ENCODE measurements at regions not wholly inside any gene's neighbourhood (a gene's known extent, or its start where the extent isn't known, plus 50 kb on each side); places are given as distances from the start of the nearest gene placed in this dataset.

DNA sequence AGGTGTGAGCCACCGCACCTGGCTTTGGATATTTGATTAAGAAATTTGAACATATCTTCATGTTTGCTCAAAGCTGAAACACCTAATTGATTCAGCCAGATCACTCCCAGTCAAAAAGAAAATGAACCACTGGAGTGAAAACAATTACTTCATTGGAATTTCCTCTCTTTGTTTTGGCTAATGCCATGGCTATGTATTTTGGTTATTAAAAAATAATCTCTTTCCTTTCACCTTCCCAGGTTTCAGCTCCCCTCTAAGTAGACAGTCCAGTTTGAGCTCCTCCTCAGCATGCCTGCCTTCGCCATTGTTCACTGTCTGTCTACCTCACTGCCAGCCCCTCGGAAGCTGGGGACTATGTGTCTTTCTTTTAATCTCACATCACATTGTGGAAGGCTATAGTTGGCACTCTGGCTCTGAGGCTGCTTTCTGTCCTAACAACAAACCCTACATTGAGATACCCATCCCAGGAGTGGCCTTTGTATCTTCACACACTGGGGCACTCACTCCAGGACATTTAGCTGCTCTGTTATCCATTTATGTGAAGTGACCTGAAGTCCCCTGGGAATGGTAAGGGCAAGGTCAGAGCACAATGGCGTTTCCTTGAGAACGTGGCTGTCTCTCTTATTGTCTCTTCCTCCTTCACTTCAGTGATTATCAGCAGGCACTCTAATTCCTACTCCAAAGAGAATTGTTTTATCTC lies 764.0 kb upstream of the CITED2 start:
- DNase-seq (ENCODE audit: low read depth in 2 of 2), result no peak

DNA sequence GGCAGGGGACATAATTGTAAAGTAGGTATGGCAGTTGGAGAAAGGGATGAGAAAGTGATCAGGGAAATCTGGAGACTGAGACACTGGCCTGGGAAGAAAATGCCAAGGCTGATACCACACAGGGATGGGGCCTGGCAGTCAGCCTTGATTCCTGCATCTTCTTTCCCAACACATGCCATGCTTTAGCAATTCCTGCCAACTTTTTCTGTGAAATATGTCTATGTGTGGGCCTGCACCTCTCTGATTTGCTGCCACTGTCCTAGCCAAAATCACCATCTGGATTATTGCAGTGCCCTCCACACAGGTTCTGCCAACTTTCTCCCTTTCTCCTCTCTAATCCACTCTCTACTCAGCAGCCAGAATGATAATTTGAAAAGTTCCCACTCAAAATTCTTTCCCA lies 759.8 kb upstream of the CITED2 start:
- DNase-seq (ENCODE audit: low read depth in 2 of 2), result no peak

DNA sequence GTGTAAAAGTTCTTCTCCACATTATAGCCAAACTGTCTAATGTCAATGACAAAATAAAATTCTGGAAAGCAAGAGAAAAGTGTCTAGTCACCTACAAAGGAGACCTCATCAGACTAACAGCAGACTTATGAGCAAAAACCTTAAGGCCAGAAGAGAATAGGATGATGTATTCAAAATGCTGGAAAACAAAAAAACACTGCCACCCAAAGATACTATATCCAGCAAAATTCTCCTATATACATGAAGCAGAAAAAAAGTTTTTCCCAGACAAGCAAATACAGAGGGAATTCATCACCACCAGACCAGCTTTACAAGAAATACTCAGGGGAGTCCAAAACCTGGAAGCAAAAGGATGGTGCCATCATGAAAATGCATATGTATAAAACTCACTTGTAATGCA lies 755.6 kb upstream of the CITED2 start:
- DNase-seq (ENCODE audit: low read depth in 2 of 2), result no peak

DNA sequence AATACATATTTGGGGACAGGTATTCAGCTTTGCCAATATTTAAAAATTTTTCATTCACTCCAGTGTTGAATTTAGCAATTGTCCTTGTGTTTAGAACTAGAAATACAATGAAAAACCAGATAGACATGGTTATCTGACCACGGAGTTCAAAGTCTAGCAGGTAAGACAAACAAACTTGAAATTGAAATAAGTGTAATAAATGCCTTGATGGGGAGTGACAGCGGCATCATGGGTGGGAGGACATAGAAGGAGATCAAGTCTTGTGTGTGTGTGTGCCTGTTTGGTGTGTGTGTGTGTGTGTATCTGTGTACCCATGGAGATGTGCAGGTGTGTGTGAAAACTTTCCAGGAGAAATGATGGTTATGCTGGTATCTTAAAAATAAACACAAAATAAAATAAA lies 750.0 kb upstream of the CITED2 start:
- DNase-seq (ENCODE audit: low read depth in 2 of 2), result no peak

DNA sequence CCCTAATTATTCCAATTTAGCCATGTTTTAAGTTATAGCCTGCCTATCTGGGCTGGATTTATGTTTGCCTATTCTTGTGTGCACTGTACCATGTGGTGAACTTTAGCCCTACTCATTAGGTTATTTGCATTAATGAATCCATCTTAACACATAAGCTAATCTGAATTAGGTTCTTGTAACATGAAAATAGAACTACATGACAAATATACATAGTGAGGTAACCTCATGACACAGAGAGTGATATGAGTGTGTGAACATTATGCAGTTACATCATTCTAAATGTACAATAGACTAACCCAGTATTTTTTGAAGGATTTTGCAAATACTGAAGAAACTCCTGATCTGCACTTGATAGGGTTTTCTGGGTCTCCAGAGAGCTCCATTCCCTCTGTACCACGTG lies 733.7 kb upstream of the CITED2 start:
- no peak for DNase-seq (ENCODE audit: low read depth in 2 of 2)

DNA sequence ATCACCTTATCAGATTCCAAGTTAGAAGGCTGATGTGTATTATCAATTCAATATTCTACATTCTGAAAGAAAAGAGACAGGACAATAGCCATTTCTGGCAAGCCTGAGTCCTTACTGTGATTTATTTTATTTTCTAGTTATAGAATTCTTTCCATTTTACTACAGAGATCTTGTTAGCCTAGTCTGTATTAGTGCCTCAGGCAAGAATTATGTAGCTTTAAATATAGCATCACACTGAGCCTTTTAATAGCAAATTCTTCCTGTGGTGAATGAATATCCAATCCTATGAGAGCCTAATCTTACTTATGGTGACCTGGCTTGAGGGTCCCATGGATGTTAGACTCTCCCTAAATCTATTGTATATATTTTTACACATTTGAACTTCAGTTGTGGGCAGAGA lies 732.8 kb upstream of the CITED2 start:
- no peak for DNase-seq (ENCODE audit: low read depth in 2 of 2)

DNA sequence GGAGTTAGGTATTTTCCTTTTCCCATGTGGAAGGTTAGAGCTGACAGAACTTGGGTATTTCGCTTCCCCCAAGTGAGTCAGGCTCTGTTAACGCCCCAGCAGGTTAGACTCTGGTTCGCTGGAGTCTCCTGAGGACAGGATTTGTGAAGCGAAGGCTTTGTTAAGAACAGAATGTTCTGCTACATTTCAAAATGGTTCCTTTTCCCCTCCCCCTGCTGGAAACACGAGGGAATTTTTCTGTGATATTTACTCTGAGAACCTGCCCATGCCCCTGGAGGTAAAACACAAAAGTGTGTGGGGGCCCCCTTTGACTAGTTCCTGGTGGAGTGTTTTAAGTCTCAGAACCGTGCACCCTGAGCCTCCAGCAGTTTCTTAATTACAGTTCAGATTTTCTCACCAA lies 731.4 kb upstream of the CITED2 start:
- DNase-seq (ENCODE audit: low read depth in 2 of 2), result no peak

DNA sequence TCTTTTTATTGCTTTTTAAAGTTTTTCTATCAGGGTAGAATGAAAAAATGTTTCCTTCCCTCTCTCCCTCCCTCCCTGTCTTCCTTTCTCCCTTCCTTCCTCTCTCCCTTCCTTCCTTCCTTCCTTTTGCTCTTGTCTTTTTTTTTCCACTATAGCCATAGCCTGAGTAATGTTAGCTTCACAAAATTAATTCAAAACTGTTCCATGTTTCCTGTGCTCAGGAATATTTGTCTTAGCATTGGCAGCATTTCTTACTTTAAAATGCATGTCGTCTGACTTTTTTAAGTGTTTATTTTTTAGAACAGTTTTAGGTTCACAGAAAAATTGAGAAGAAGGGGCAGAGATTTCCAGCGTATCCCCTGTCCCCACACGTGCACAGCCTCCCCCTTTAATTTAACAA lies 730.8 kb upstream of the CITED2 start:
- DNase-seq (ENCODE audit: low read depth in 2 of 2), result no peak

DNA sequence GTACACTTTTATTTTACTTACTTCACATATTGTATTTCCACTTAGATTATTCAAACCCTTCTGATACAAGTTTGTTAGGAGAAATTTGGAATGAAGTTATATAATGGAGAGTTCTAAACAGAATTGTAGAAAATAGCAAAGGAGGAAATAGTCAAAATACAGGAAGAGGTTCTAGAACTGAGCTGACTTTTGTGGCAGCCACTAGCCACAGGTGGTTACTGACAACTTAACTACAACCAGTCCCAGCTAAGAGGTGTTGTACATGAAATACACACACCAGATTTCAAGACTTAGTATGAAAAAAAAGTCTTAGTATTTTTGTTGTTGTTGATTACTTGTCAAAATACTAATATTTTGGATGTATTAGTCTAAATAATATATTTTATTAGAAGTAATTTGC lies 727.4 kb upstream of the CITED2 start:
- no peak for DNase-seq (ENCODE audit: low read depth in 2 of 2)

DNA sequence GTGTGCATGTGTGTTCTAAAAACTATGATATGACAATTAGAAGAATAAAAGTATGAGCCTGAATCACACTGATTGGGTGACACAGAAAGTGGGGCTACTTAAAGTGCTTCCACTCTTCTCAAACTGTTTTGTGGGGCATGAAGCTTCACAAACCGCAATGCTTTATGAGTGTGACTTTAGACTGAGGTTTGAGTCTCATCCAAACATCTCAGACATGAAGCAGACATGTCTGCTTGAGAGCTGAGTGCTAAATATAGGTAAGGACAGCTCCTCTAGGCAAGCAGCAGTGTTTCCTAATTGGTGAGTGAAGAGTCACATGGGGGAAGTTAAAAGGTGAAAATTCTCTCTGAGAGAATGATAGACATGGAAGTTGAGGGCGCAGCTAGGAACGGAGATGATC lies 726.9 kb upstream of the CITED2 start:
- DNase-seq (ENCODE audit: low read depth in 2 of 2), result no peak

DNA sequence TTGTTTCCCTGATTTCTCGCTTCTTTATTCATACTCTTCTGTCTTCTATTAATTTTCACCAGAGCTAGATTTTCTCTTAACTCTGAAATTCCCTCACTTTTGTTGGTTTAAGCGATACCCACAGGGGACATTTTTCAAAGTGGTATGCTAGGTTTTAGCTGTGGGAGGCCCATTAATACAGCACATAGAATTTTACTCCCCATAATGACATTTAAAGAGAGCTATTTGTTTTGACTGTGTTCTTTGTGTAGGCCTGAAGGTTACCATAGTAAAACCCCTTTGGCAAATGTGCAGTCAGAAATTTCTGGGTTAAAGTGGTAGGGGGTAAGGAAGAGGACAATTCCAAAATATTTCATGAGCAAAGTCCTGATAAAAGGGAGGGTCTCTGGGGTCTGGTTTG lies 721.1 kb upstream of the CITED2 start:
- DNase-seq (ENCODE audit: low read depth in 2 of 2), result no peak

DNA sequence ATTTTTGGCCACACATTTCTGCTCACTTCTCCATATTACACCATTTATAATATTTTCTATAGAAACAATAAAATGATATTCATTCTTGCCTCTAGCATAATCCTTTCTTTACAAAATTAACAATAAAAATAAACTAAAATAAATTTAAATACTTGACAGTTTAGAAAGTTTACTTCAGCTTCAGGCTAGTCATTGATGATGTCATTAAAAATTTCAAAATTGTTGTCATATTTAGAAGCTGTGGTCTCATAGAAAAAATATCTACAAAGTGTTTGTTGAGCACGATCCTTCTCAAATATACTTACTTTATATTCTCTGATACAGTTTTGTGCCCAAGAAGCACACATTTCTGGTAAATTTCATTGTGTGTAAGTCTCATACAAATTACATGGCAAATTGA lies 717.4 kb upstream of the CITED2 start:
- no peak for DNase-seq (ENCODE audit: low read depth in 2 of 2)

DNA sequence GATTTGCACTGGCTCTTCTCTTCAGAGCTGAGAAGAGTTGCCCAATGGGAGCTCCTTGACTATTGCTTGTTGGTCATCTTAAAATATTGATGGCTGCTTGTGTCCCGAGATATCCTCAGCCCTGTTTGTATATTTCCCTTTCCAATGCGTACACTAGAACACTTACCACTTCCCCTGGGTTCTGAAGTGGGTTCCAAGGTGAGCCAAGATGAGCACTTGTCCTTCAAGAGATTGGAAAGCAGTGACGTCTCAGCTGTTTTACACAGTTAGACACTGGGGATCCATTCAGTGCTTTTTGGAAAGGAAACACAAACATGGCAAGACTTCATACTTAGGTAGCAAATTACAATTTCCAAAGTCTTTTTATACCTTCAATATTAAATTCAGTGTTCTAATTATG lies 716.4 kb upstream of the CITED2 start:
- no peak for DNase-seq (ENCODE audit: low read depth in 2 of 2)

DNA sequence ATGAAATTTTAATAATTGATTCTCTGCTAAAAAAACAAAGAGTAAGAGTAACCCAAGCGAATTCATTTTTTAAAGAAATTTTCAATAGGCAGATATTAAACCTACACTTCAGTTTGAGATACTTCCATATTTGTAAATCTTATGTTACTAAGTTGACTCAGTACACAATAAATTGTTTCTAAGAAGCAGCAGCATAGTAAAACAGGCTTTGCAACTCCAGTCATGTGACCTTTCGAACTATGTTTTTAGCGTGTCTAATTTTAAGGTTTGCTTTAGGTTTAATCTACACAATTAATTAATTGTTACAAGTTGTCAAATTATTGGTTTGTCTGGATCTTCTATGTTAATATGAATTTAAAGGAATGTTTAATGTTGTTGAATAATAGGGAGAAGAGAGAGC lies 708.9 kb upstream of the CITED2 start:
- no peak for DNase-seq (ENCODE audit: low read depth in 2 of 2)

DNA sequence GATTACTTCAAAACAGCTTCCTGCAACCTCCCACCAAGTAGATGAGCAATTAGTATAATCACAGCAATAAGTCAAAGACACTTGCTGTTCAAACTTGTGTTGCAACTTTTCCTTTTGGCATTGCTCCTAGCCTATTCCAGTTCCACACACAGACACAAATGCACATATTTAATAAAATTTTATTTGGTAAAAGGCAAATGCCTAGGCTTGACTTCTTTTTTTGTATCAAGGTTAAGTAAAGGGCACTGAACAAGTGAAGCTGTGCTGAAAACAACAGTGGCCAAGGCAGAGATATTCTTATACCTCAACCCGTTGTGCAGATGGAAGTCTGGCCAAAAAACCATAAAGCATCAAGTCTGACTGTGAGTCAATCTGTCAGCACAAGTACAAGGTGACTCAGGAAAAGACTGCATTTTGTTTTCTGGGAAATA lies 708.4 kb upstream of the CITED2 start:
- DNase-seq (ENCODE audit: low read depth in 2 of 2), result no peak

DNA sequence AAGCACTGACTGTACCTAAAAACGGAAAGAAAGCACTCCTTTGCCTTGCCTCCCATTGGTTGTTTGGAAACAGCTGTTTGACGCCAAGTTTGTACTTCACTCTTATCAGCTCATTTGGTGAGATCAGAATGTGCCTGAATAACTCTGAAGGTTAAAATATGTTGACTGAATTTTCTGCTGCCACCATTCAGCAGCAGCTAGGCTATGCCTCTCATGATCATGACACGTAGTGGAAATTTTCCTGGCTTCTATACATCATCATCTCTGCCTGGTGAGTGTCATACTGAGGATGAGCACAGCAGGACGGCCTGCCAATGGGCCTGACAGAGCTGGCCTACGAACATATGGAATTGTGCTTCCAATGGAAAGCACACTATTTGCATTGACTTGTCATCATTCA lies 704.9 kb upstream of the CITED2 start:
- DNase-seq (ENCODE audit: low read depth in 2 of 2), result no peak

DNA sequence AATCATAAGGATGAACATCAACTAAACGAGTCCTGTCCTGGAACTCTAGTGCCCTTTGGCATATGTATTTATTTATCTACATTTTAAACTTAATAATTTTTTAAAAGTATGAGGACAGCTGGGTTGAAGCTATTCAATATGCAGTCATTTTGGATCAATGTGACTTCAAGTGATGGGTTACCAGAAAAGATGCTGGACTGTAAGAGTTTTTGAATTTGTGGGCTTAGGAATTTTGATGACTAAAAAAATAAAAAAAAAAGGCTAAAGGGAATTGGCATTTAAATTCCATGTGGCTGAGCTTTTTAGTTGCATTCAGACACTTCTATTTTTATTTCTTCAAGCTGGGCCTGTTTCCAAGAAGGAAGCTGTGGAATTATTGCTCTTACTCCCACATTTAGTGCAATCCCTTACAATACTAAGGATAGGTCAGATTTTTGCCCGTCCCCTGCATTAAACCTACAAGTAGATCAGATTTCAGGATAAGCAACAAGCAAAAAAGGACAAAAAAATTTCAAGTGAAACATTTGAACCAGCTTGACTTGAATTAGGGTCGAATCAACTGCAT lies 704.2 kb upstream of the CITED2 start:
- DNase-seq (ENCODE audit: low read depth in 2 of 2), result no peak

DNA sequence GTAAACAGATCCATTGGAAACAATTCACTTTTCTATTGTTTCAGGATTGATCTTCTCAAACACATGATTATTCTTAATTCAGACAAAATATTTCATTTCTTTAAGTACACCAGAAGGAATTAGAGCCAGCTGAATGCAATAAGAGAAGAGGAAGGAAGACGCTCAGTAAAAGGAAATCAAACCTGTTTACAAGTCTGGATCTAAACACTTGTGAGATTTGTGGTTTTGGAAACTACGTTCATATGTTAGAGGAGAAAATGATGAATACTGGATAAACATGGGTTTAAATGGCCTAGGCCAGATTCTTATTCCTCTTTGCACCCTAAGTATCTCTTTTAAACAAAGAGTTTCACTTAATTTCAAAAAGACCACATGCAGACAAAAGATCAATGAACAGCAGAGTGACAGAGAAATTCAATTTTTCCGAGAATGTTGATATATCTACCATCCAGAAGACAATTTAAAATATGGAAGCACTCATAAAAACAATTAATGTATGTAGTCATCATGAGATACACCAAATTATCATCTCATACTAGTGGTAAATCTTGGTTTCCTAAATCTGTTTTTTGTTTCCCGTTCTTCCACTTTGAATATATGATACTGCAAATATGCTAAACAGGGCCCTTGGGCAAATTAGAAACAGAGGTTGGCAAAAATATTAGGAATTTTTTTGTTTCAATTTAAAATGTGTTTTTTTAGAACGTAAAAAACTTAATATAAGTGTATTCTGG lies 703.5 kb upstream of the CITED2 start:
- DNase-seq (ENCODE audit: low read depth in 2 of 2), result no peak

DNA sequence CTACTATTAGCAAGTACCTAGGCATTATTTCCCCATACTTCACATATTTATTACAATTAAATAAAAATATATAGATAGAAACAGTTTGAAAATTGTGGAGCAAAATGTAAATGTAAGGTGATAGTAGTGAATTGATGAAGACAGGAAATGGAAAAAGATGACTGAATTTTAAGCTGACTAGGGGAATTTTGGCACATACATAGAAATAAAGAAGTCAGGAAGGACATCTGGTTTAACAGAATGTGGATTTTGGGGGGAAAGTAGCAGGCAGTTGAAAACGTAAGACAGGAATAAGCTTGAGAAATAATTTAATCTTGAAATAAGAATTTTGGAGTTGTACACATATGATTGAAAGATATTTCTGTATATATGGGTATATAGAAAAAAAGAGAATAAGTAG lies 701.7 kb upstream of the CITED2 start:
- DNase-seq (ENCODE audit: low read depth in 2 of 2), result no peak

DNA sequence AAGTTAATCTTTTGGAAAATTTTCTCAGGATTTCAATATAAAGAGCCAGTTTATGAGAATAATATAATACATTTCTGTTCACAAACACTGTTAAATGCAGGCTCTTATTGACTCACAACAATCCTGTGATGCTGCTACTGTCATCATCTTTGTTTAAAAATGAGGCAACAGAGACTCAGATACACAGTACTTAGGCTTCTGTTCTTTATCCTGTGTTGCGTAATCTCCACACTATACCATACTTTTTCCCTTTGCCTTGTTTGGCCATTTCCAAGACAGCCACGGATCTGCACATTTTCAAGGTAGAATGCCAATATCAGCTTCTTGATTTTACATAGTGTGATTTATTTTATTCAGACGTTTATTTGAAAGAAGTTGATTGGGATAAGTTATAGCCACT lies 699.0 kb upstream of the CITED2 start:
- no peak for DNase-seq (ENCODE audit: low read depth in 2 of 2)

DNA sequence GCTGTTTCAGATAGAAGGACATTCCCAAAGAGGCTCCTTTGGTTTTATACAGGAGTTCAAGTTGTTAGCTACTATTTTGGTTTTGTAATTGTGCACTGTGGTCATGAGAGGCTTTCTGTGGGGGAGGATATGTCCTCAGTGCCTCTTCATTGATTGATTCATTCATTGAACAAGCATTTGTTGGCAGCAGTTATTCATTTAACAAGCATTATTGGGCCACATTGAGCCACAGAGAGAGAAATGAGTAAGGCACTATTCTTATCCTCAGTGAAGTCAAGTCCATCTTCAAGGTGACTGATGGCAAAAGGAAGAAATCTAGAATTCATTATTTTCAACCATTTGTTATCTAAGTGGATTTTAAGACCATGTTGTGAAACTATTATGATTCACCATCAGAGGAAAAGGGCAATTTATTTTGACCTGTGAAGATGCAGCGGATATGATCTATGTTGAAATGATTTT lies 697.2 kb upstream of the CITED2 start:
- DNase-seq (ENCODE audit: low read depth in 2 of 2), result no peak

DNA sequence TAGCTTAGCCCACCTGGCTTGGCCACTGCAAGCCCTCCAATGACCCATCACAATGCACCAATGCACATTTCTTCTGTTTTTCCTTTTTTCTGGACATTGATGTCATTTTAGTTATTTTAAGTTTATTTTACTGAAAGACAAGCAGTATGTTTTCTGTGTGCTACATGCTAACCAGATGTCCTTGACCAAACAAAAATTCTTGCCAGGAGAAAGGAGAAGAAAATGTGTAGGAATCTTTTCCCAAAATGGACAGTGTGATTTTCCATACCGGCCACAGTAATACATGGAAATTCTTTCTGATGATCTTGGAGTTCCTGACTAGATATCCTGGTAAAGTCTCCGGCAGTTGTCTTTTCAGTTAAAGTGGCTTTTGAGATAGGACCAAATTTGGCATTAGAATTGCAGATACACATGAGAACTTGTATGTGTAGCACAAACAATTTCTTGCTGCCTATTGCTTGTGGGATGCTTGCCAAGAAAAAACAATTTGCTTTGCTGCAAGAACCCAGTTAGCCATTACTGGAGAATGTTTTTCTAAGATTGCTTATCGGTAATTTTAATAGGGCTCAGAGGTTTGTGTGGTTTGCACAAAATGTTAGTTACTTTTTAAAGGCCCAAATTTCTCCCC lies 696.5 kb upstream of the CITED2 start:
- DNase-seq (ENCODE audit: low read depth in 2 of 2), result no peak

DNA sequence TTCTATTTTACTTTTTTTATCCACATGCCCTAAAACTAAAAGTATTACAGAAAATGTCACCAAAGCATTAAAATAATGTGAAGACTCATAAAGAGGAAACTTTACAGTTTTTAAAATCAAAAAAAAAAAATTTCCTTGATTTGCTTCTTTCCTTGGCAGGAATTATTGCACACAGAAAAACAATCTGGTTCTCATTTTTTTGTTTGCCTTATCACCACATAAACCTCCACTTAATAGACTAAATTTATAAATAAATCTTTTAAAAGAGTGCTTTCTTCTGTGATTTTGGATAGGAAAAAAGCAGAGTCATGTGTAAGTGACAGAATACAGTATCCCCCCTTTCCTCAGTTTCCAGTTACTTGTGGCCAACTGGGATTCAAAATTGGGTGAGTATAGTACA lies 695.1 kb upstream of the CITED2 start:
- no peak for DNase-seq (ENCODE audit: low read depth in 2 of 2)
